GM23338 (cell line): ENCODE measurements at regions not wholly inside any gene's neighbourhood (a gene's known extent, or its start where the extent isn't known, plus 50 kb on each side); places are given as distances from the start of the nearest gene placed in this dataset.

Source experiments
- ATAC-seq: fragments of 200-7000 bp; cut with Tn5 transposase; 3 replicates; pipeline ENCODE4 v1.9.1; 2020
- DNase-seq: peaks from one replicate; pipeline ENCODE4 v3.0.0-alpha.2; 2015; ENCODE audit warnings: low spot score
- H2AFZ ChIP-seq: fragments of 200-600 bp; sonication (generic); 2 replicates; pipeline ENCODE4 v1.8.0; 2016; ENCODE audit warnings: antibody characterized with exemption, mild to moderate bottlenecking, moderate library complexity
- H3F3A ChIP-seq: fragments of 200-600 bp; sonication (generic); replicated peaks from 2 replicates; pipeline ENCODE4 v1.8.0; 2017; ENCODE audit warnings: antibody characterized with exemption, mixed run types, low read depth
- H3K27ac ChIP-seq: fragments of 200-600 bp; sonication (generic); 2 replicates; pipeline ENCODE4 v1.6.1; 2016; ENCODE audit warnings: low read depth
- H3K27me3 ChIP-seq: fragments of 200-600 bp; sonication (generic); 2 replicates; pipeline ENCODE4 v1.8.0; 2016; ENCODE audit warnings: mild to moderate bottlenecking, mixed run types, moderate library complexity; ENCODE audit not compliant: insufficient read depth
- H3K36me3 ChIP-seq: fragments of 200-600 bp; sonication (generic); 2 replicates; pipeline ENCODE4 v1.8.0; 2016; ENCODE audit warnings: mild to moderate bottlenecking; ENCODE audit not compliant: insufficient read depth
- H3K4me1 ChIP-seq: fragments of 200-600 bp; sonication (generic); 2 replicates; pipeline ENCODE4 v1.8.0; 2016; ENCODE audit warnings: mild to moderate bottlenecking, moderate library complexity; ENCODE audit not compliant: insufficient read depth
- H3K4me2 ChIP-seq: fragments of 200-600 bp; sonication (generic); 2 replicates; pipeline ENCODE4 v1.7.1; 2017; ENCODE audit warnings: mixed run types
- H3K4me3 ChIP-seq: fragments of 200-600 bp; sonication (generic); 2 replicates; pipeline ENCODE4 v1.6.1; 2016; ENCODE audit warnings: mixed run types
- H3K79me2 ChIP-seq: fragments of 200-600 bp; sonication (generic); replicated peaks from 2 replicates; pipeline ENCODE4 v1.8.0; 2017; ENCODE audit warnings: mild to moderate bottlenecking; ENCODE audit not compliant: insufficient read depth
- H3K9me2 ChIP-seq: fragments of 200-600 bp; sonication (generic); 2 replicates; pipeline ENCODE4 v1.8.0; 2017; ENCODE audit not compliant: insufficient read depth
- H4K20me1 ChIP-seq: fragments of 200-600 bp; sonication (generic); replicated peaks from 2 replicates; pipeline ENCODE4 v1.8.0; 2017; ENCODE audit warnings: mild to moderate bottlenecking; ENCODE audit not compliant: insufficient read depth
- H3K27ac Mint-ChIP-seq: 2 replicates; pipeline ENCODE4 v1.8.0; 2020; ENCODE audit warnings: inconsistent platforms, mild to moderate bottlenecking, moderate library complexity, mixed read lengths
- H3K27me3 Mint-ChIP-seq: 3 replicates; pipeline ENCODE4 v1.8.0; 2022; ENCODE audit warnings: low read depth, mild to moderate bottlenecking, moderate library complexity, mixed read lengths, inconsistent platforms; ENCODE audit not compliant: insufficient read depth, poor library complexity
- H3K36me3 Mint-ChIP-seq: 3 replicates; pipeline ENCODE4 v1.8.0; 2021; ENCODE audit warnings: low read depth, mild to moderate bottlenecking, inconsistent platforms, moderate library complexity, mixed read lengths
- H3K4me1 Mint-ChIP-seq: 3 replicates; pipeline ENCODE4 v1.8.0; 2020; ENCODE audit warnings: mild to moderate bottlenecking, inconsistent platforms, mixed read lengths
- H3K4me3 Mint-ChIP-seq: 3 replicates; pipeline ENCODE4 v1.8.0; 2021; ENCODE audit warnings: moderate library complexity, mild to moderate bottlenecking, inconsistent platforms, mixed read lengths
- H3K9me3 Mint-ChIP-seq: 3 replicates; pipeline ENCODE4 v1.8.0; 2020; ENCODE audit warnings: moderate library complexity, mild to moderate bottlenecking, inconsistent platforms, mixed read lengths
- CREB1 ChIP-seq: fragments of 250-450 bp; sonication (Bioruptor Pico); IDR thresholded peaks from 2 replicates; pipeline ENCODE4 v1.5.0; 2020; ENCODE audit warnings: low read depth, mild to moderate bottlenecking, moderate library complexity
- EZH2 ChIP-seq: fragments of 200-600 bp; sonication (generic); IDR thresholded peaks from one replicate; pipeline ENCODE4 v1.8.0; 2017; ENCODE audit warnings: antibody characterized with exemption, mild to moderate bottlenecking, low read depth; ENCODE audit not compliant: unreplicated experiment
- EZH2phosphoT487 ChIP-seq: fragments of 200-600 bp; sonication (generic); IDR thresholded peaks from one replicate; pipeline ENCODE4 v1.8.1; 2018; ENCODE audit warnings: antibody characterized with exemption; ENCODE audit not compliant: unreplicated experiment
- JUNB ChIP-seq: IDR thresholded peaks from one replicate; pipeline ENCODE4 v1.6.1; 2016; ENCODE audit warnings: antibody characterized with exemption; ENCODE audit not compliant: unreplicated experiment
- NANOG ChIP-seq: IDR thresholded peaks from 2 replicates; pipeline ENCODE4 v1.6.1; 2016; ENCODE audit warnings: antibody characterized with exemption, borderline replicate concordance
- POLR2AphosphoS5 ChIP-seq: IDR thresholded peaks from 2 replicates; pipeline ENCODE4 v1.6.1; 2016; ENCODE audit warnings: antibody characterized with exemption, low read depth
- STAT1 ChIP-seq: IDR thresholded peaks from one replicate; pipeline ENCODE4 v1.6.1; 2016; ENCODE audit warnings: antibody characterized with exemption; ENCODE audit not compliant: unreplicated experiment
- ZNF114 ChIP-seq: fragments of 250-450 bp; sonication (Bioruptor Pico); IDR thresholded peaks from 2 replicates; pipeline ENCODE4 v1.5.0; 2020; ENCODE audit warnings: mild to moderate bottlenecking, moderate library complexity
- ZNF331 ChIP-seq: fragments of 250-450 bp; sonication (Bioruptor Pico); IDR thresholded peaks from 2 replicates; pipeline ENCODE4 v1.5.0; 2020; ENCODE audit warnings: low read depth, mild to moderate bottlenecking, moderate library complexity
- TF ChIP-seq, protein P1 (sequence below): IDR thresholded peaks from one replicate; pipeline ENCODE4 v1.6.1; 2018; ENCODE audit warnings: antibody characterized with exemption; ENCODE audit not compliant: unreplicated experiment
- TF ChIP-seq, protein P2 (sequence below), 2 experiments: fragments of 200-600 bp in 1 of 2; sonication (generic) in 1 of 2; conservative IDR thresholded peaks; 2 replicates each; pipeline versions ENCODE4 v1.5.1 to v1.6.1; 2016 to 2017; ENCODE audit warnings: antibody characterized with exemption in 2 of 2, low read depth in 2 of 2, mild to moderate bottlenecking in 2 of 2, moderate library complexity in 1 of 2
- TF ChIP-seq, protein P3 (sequence below): fragments of 250-450 bp; sonication (Bioruptor Pico); IDR thresholded peaks from 2 replicates; pipeline ENCODE4 v1.5.0; 2020; ENCODE audit warnings: mild to moderate bottlenecking, moderate library complexity

DNA sequence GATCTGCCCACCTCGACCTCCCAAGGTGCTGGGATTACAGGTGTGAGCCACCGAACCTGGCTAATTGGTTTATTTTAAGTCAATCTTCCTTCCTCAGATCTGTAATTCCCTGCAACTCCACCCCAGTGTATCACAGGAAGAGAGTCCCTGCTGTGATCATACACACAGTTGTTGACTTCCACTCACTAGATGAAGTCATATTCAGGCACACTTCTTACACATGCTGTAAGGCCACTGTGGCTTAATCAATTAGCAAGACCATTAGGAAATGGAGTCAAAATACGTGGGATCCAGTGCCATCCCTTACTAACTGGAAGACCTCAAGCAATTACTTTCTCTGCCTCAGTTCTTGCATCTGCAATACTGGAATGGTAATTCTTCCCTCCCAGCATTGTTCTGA is 66.1 kb upstream of the PAX2 start:
- H3K27ac ChIP-seq, result no peak overlapping the region
- no peaks in the 10 kb centered on the region for H3K36me3 Mint-ChIP-seq
- H3K79me2 ChIP-seq, result no peaks in the 10 kb centered on the region
- H3K27ac Mint-ChIP-seq, result no peak overlapping the region
- peaks cover 49% of the 10 kb centered on the region for H3K27me3 Mint-ChIP-seq
- peaks cover 26% of the 10 kb centered on the region; the same call in 1 of the 2 replicates for H3K4me1 ChIP-seq
- H2AFZ ChIP-seq, result no peak overlapping the region
- H3K4me2 ChIP-seq, result no peak overlapping the region
- no peaks in the 10 kb centered on the region; the same call in 1 of the 2 replicates for H4K20me1 ChIP-seq
- H3K9me2 ChIP-seq, result no peaks in the 10 kb centered on the region
- no peaks in the 10 kb centered on the region for H3K9me3 Mint-ChIP-seq
- TF ChIP-seq, protein P1, sequence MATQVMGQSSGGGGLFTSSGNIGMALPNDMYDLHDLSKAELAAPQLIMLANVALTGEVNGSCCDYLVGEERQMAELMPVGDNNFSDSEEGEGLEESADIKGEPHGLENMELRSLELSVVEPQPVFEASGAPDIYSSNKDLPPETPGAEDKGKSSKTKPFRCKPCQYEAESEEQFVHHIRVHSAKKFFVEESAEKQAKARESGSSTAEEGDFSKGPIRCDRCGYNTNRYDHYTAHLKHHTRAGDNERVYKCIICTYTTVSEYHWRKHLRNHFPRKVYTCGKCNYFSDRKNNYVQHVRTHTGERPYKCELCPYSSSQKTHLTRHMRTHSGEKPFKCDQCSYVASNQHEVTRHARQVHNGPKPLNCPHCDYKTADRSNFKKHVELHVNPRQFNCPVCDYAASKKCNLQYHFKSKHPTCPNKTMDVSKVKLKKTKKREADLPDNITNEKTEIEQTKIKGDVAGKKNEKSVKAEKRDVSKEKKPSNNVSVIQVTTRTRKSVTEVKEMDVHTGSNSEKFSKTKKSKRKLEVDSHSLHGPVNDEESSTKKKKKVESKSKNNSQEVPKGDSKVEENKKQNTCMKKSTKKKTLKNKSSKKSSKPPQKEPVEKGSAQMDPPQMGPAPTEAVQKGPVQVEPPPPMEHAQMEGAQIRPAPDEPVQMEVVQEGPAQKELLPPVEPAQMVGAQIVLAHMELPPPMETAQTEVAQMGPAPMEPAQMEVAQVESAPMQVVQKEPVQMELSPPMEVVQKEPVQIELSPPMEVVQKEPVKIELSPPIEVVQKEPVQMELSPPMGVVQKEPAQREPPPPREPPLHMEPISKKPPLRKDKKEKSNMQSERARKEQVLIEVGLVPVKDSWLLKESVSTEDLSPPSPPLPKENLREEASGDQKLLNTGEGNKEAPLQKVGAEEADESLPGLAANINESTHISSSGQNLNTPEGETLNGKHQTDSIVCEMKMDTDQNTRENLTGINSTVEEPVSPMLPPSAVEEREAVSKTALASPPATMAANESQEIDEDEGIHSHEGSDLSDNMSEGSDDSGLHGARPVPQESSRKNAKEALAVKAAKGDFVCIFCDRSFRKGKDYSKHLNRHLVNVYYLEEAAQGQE, result no peak
- TF ChIP-seq CREB1, result no peak
- no peak for TF ChIP-seq JUNB
- no peak for TF ChIP-seq STAT1
- TF ChIP-seq, protein P2, sequence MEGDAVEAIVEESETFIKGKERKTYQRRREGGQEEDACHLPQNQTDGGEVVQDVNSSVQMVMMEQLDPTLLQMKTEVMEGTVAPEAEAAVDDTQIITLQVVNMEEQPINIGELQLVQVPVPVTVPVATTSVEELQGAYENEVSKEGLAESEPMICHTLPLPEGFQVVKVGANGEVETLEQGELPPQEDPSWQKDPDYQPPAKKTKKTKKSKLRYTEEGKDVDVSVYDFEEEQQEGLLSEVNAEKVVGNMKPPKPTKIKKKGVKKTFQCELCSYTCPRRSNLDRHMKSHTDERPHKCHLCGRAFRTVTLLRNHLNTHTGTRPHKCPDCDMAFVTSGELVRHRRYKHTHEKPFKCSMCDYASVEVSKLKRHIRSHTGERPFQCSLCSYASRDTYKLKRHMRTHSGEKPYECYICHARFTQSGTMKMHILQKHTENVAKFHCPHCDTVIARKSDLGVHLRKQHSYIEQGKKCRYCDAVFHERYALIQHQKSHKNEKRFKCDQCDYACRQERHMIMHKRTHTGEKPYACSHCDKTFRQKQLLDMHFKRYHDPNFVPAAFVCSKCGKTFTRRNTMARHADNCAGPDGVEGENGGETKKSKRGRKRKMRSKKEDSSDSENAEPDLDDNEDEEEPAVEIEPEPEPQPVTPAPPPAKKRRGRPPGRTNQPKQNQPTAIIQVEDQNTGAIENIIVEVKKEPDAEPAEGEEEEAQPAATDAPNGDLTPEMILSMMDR (conservative IDR thresholded peaks at IDR 0.05; ENCODE audit: low read depth in 2 of 2), result no peak
- TF ChIP-seq POLR2AphosphoS5, result no peak
- no peak for TF ChIP-seq ZNF114 (CRISPR knock-in tag)
- TF ChIP-seq, protein P3, sequence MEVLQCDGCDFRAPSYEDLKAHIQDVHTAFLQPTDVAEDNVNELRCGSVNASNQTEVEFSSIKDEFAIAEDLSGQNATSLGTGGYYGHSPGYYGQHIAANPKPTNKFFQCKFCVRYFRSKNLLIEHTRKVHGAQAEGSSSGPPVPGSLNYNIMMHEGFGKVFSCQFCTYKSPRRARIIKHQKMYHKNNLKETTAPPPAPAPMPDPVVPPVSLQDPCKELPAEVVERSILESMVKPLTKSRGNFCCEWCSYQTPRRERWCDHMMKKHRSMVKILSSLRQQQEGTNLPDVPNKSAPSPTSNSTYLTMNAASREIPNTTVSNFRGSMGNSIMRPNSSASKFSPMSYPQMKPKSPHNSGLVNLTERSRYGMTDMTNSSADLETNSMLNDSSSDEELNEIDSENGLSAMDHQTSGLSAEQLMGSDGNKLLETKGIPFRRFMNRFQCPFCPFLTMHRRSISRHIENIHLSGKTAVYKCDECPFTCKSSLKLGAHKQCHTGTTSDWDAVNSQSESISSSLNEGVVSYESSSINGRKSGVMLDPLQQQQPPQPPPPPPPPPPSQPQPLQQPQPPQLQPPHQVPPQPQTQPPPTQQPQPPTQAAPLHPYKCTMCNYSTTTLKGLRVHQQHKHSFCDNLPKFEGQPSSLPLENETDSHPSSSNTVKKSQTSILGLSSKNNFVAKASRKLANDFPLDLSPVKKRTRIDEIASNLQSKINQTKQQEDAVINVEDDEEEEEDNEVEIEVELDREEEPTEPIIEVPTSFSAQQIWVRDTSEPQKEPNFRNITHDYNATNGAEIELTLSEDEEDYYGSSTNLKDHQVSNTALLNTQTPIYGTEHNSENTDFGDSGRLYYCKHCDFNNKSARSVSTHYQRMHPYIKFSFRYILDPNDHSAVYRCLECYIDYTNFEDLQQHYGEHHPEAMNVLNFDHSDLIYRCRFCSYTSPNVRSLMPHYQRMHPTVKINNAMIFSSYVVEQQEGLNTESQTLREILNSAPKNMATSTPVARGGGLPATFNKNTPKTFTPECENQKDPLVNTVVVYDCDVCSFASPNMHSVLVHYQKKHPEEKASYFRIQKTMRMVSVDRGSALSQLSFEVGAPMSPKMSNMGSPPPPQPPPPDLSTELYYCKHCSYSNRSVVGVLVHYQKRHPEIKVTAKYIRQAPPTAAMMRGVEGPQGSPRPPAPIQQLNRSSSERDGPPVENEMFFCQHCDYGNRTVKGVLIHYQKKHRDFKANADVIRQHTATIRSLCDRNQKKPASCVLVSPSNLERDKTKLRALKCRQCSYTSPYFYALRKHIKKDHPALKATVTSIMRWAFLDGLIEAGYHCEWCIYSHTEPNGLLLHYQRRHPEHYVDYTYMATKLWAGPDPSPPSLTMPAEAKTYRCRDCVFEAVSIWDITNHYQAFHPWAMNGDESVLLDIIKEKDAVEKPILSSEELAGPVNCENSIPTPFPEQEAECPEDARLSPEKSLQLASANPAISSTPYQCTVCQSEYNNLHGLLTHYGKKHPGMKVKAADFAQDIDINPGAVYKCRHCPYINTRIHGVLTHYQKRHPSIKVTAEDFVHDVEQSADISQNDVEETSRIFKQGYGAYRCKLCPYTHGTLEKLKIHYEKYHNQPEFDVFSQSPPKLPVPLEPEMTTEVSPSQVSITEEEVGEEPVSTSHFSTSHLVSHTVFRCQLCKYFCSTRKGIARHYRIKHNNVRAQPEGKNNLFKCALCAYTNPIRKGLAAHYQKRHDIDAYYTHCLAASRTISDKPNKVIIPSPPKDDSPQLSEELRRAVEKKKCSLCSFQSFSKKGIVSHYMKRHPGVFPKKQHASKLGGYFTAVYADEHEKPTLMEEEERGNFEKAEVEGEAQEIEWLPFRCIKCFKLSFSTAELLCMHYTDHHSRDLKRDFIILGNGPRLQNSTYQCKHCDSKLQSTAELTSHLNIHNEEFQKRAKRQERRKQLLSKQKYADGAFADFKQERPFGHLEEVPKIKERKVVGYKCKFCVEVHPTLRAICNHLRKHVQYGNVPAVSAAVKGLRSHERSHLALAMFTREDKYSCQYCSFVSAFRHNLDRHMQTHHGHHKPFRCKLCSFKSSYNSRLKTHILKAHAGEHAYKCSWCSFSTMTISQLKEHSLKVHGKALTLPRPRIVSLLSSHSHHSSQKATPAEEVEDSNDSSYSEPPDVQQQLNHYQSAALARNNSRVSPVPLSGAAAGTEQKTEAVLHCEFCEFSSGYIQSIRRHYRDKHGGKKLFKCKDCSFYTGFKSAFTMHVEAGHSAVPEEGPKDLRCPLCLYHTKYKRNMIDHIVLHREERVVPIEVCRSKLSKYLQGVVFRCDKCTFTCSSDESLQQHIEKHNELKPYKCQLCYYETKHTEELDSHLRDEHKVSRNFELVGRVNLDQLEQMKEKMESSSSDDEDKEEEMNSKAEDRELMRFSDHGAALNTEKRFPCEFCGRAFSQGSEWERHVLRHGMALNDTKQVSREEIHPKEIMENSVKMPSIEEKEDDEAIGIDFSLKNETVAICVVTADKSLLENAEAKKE (CRISPR knock-in tag), result no peak
- no peak for TF ChIP-seq EZH2phosphoT487
- no peak for TF ChIP-seq EZH2
- no peak for TF ChIP-seq ZNF331 (CRISPR knock-in tag)
- TF ChIP-seq NANOG, result no peak
- no peak overlapping the region for H3K4me3 Mint-ChIP-seq
- H3K4me3 ChIP-seq, result no peak overlapping the region
- H3K27me3 ChIP-seq, result peaks cover 68% of the 10 kb centered on the region
- H3F3A ChIP-seq, result no peaks in the 10 kb centered on the region; the same call in 1 of the 2 replicates
- H3K4me1 Mint-ChIP-seq, result peaks cover 23% of the 10 kb centered on the region
- ATAC-seq, result no peak
- no peaks in the 10 kb centered on the region for H3K36me3 ChIP-seq
- DNase-seq, result no peak
